RKO (cell line): ENCODE measurements at regions not wholly inside any gene's neighbourhood (a gene's known extent, or its start where the extent isn't known, plus 50 kb on each side); places are given as distances from the start of the nearest gene placed in this dataset.
"Not testable (repeated sequence)": the region's sequence is repeated elsewhere in the genome, so short reads cannot be mapped to it uniquely, and the experiment has no call there.

Experiments used
- DNase-seq: peaks from one replicate; pipeline ENCODE4 v3.0.0-alpha.2; 2016; ENCODE audit warnings: low spot score

- DNase-seq = no peak
Measured at GRCh38 chr11:29162491-29162890, 854.3 kb downstream of the KCNA4 start.

GRCh38 chr11:29161191-29161590, 855.6 kb downstream of the KCNA4 start:
- DNase-seq = no peak

- DNase-seq = peak; percentile 65
Measured at GRCh38 chr11:29159552-29160465, 857.0 kb downstream of the KCNA4 start.

GRCh38 chr11:29153078-29153477, 863.8 kb downstream of the KCNA4 start:
- no peak for DNase-seq

- DNase-seq = not testable (repeated sequence)
Measured at GRCh38 chr11:29142573-29142972, 874.3 kb downstream of the KCNA4 start.

GRCh38 chr11:29135504-29135903, 881.3 kb downstream of the KCNA4 start:
- no peak for DNase-seq

- no peak for DNase-seq
Measured at GRCh38 chr11:29131055-29131454, 885.8 kb downstream of the KCNA4 start.

GRCh38 chr11:29129844-29130243, 887.0 kb downstream of the KCNA4 start:
- DNase-seq = no peak

GRCh38 chr11:29127461-29127860, 889.4 kb downstream of the KCNA4 start:
- DNase-seq = no peak

- DNase-seq = no peak
Measured at GRCh38 chr11:29125606-29126005, 891.2 kb downstream of the KCNA4 start.

- DNase-seq = no peak
Measured at GRCh38 chr11:29124470-29124869, 892.4 kb downstream of the KCNA4 start.

GRCh38 chr11:29119707-29120618, 896.9 kb downstream of the KCNA4 start:
- no peak for DNase-seq

GRCh38 chr11:29119116-29119515, 897.7 kb downstream of the KCNA4 start:
- no peak for DNase-seq

GRCh38 chr11:29100967-29101366, 915.9 kb downstream of the KCNA4 start:
- no peak for DNase-seq

GRCh38 chr11:29095821-29096220, 921.0 kb downstream of the KCNA4 start:
- no peak for DNase-seq

GRCh38 chr11:29093416-29094120, 923.3 kb downstream of the KCNA4 start:
- DNase-seq = no peak

GRCh38 chr11:29087200-29087812, 929.5 kb downstream of the KCNA4 start:
- no peak for DNase-seq

- DNase-seq = no peak
Measured at GRCh38 chr11:29075726-29076125, 941.1 kb downstream of the KCNA4 start.

- no peak for DNase-seq
Measured at GRCh38 chr11:29063630-29064361, 953.0 kb downstream of the KCNA4 start.

- no peak for DNase-seq
Measured at GRCh38 chr11:29061452-29061851, 953.3 kb downstream of the METTL15 start.

GRCh38 chr11:29056487-29056886, 948.3 kb downstream of the METTL15 start:
- not testable (repeated sequence) for DNase-seq
